Stimulated activated CD4-positive, alpha-beta T cell treated with anti-CD3 and anti-CD28 coated beads, Interleukin-4, amount 100 ng/mL, for 4 hours (primary cell): ENCODE measurements at regions not wholly inside any gene's neighbourhood (a gene's known extent, or its start where the extent isn't known, plus 50 kb on each side); places are given as distances from the start of the nearest gene placed in this dataset.

Experiments used
- DNase-seq, 2 experiments: peaks; one replicate each; pipeline ENCODE4 v3.0.0-alpha.2; 2020

DNA sequence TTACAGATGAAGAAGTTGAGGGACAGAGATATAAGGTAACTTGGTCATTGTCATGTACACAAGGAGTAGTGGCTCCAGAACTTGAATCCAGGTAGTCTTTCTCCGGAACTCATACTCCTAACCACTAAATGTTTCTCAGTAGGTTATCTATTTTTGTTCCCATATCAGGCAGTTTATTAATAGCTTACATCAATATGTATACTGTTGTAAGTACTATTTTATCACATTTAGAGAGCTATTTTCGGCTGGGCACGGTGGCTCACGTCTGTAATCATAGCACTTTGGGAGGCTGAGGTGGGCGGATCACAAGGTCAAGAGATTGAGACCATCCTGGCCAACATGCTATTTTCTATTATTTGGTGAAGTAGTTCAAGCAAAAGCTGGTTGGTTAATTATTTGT lies 415.6 kb upstream of the FBXO33 start:
- no peak for DNase-seq

DNA sequence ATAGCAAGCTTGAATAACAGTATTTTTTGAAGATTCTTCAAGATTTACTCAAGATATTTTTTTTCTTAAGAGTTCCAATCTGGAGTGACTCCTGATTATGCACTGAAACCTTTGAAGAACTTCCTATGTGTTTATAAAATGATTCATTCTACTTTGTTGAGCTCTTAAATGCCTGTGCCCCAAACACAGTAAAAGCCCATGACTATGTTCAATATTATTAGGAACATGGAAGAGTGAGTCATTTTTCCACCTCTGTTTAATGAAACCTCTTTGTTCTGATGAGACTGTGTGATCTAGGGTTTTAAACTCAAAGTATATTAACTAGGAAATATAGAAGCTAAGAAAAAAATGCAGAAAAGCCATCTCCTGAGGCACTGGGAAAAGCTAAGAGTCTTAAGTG lies 415.0 kb upstream of the FBXO33 start:
- no peak for DNase-seq

DNA sequence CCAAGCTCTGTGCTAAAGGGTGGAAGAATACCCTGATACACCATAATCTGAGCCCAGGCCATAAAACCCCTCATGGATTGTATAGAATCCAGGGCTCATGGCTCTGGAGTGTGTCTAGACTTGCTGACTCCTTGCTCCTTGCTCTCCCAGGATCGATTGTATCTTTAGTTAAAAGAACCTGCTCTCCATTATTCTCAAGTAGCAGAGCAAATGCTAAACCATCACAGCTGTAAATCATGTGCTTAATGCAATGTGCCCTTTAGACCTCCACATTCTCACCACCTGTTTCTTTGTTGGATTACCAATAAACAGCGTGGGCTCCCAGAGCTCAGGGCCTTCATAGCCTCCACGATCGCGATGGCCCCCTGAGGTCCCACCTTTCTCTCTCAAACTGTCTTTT lies 411.6 kb upstream of the FBXO33 start:
- no peak for DNase-seq

DNA sequence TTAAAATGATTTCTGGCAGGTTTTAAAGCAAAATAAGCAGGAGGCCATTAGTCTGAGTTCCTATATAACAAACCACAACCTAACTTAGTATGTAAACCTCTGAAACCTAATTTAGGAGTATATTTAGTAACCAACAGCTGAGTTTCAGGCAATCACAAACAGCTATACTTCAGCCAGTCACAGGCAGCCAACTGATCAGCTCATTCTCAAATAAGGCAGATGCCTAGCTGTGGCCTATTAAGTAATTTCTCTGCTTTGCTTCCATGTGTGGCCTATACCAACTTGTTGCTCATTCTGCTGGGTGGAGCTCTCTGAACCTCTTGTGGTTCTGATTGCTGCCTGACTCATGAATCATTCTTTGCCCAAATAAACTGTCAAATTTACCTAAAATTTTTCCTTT lies 408.9 kb upstream of the FBXO33 start:
- no peak for DNase-seq

DNA sequence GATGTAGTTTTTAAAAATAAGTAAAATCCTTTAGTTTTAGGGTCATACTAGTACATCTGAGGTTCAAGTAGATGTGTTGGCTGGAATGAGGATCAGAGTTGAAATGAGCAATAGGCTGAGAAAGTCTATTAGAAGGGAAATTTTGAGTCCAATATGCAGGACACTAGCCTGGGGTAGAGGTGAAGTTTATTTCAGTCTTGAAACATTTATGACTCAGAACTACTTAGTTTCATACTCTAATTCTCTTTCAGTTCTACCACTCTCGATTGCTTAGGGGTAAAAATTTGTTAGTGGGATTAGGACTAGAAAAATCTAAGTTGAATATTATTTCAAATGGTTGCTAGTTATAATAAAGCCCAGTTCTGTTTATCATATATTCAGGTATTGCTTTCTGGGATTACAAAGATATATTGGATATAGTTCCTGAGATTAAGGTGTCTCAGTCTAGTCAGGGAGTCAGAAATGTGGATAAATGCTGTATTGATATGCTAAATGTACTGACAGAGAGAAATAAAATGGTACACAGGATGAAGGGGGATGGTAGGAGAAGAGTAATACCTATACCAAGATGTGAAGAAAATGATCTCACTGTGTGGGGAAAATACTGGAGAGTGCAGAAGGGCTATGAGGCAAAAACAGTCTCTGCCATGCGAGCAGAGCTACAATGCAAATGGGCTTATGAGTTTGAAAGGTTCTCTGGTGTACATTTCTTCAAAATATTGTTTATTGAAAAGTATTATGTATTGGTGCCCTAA lies 395.8 kb upstream of the FBXO33 start:
- DNase-seq = no peak

DNA sequence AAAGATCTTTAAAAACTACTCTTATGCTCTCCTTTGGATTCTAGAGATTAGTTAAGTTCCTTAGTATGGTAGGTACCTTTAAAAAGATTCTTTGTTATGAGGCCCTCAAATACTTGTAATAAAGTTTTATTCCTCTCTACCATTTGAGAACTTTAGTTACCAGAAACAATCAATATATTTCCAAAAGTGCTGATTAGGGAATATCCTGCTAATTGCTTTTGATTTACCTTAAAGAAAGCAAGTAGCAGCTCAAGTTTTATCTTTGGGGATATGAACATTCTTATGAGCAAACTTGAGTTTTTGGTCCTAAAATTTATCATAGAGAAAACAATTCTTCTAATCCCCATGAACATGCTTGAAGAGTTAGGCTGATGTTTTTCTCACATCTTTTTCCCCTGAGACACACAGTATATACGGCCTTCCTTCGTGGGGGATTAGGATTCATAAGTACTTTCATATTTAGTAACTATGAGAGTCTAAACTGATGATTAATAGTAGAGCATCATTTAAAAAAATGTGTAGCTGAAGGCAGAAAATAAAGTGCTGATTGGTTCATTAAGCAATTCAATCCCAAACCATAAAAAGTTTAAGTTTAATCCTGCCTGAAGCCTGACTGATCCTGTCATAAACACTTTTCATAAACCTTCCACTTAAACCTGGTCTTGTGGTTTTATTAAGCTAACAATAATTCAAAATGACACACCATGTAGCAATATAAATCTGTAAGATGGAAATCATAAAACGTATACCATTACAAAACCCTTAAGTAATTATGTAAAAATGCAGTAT lies 380.5 kb upstream of the FBXO33 start:
- DNase-seq = no peak

DNA sequence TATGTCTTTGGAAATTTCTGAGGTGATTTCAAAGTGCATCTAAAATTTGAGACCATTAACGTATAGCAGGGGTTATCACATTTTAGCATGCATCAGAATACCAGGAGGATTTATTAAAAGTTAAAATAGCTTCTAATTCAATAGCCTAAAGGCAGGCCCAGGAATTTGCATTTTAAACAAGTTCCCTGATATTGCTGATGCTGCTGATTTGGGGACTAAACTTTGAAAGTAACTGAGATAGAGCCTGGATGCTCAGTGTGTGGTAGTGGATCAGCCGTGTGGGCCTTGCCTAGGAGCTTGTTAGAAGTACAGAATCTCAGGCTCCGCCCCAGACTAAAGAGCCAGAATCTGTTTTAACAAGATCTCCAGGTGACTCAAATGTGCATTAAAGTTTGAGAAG lies 375.0 kb upstream of the FBXO33 start:
- DNase-seq = no peak

DNA sequence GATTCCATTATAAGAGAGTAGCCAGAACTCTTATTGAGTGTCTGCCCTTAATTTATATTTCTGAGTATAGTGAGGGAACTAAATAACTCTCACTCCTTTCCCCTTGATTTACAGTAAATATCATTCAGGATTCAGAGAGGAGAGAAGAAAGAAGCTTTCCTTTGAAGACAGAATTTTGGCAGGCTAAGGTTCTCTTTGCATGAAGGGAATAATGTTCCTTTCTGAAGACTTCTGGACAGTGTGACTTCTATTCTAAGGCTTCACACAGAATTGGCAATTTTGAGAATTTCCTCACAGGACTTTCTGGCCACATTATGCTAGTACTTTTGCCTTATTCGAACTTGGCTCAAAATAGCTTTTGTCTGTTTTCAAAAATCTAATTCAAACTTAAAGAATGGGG lies 352.2 kb upstream of the FBXO33 start:
- DNase-seq = no peak

DNA sequence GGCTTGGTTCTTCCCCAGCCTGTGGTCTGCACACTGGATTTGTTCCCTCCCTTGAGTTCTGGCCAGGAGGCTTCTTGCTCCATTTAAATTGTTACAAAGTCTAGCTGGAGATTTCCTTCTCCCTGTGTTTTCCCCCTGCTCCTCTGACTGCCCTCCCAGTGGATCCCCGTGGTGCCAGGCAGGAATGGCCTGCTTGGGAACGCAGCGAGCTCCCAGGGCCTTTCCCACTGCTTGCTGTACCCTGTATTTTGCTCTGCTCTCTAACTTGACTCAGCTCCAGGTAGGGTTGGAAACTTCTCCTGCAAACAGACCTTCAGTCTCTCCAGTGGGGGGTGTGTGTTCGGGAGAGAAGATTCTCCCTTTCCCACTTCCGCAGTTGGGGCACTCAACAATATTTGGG lies 349.2 kb upstream of the FBXO33 start:
- no peak for DNase-seq

DNA sequence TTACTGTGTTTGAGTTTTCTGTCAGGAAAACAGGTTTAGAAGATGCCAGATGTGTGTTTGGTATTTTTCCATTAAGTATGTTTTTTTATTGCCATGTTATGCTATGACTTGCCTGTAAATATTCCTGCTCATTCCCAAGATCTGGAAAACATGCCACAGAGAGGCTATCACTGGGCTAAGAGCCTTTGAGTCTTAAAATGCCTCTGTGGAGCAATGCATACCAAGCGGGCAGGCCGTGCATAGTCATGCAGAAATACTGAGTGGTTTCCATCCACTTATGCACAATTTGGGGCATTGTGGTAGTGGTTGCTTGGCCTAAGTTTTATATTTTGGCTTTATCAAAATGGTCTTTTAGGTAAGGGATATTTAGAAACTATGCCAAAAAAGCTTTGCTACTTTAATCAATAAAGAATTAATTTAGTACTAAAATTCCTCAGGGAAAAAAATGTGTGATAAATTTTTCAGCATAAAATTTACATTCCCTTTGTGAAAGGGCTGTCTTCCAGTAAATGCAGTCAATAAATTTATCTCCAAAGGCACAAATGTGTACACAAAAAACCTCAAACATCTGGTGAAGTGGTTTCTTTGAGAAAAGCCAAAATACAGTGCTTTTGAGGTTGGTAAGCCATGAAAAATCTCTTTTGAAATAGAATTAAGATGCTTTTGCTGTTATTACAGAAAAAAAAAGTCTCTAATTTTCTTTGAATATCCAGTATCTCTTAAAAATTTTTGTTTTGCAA lies 341.3 kb upstream of the FBXO33 start:
- DNase-seq = no peak

DNA sequence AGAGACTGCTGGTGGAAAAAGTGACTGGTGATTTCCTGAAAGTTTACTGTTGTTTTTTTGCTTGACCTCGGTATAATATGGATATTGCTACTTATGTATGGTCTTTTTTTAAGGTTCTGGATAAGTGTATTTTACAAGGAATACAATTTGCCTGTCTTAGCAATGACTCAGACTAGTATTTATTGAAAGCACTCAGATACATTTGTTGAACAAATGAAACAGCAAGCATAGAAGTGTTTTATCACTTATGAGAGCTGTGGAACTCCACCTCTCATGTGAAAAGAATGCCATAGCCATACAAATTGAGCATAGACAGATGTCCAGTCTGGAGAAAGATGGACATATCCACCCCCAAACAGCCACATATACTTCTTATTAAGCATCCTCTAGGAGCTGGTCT lies 340.4 kb upstream of the FBXO33 start:
- DNase-seq = no peak

DNA sequence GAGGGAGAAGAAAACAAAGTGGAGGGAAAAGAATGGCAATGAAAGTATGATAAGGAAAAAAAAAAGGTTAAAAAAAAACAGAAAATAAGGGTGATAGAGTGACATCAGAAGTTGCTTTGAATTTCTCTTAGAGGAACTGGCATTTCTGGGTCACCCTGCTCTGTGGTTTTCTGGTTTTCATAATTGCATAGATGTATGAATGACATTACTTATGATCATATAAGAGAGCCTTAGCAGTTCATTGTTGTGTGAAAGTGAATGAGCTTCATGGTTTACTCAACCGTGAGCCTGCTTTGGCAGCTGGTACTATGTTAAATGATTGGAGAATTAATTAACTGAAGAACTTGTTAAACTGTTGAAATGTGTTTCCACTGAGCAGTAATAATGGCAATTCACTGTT lies 336.4 kb upstream of the FBXO33 start:
- no peak for DNase-seq

DNA sequence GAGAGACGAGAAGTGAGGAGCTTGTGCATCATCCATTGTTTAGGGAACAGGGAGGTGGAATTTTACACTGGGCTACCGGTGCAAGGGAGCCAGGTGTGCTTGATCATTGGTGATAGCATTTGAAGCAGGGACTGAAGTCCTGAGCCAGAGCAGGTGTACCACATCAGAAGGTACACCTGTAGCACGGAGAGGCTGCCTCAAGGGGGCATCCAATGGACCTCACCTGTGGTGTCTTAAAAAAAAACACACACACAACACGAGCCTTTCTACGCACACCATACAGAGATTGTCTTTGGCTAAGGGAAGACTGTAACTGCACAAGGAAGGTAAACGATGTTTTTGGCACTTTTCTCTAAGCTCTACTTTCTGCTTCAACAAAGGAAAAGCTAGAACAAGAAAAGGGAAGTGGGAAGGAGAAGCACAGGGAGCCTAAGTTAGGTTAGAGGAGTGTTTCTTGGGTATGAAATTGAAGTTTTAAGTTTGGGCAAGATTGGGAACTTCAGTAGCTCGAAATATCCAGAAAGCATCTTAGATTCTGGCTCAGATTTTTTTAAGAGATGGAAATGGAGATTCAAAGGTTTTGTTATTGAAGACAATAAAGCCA lies 334.3 kb upstream of the FBXO33 start:
- no peak for DNase-seq

DNA sequence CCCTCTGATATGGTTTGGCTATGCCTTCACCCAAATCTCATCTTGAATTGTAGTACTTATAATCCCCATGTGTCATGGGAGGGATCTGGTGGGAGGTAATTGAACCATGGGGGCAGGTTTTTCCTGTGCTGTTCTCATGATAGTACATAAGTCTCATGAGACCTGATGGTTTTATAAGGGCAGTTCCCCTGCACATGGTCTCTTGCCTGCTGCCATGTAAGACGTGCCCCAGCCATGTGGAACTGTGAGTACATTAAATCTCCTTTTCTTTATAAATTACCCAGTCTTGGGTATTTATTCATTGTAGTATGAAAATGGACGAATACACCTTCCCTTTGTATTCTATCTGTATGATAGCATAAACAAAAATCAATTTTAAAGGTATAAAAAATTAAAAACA lies 333.4 kb upstream of the FBXO33 start:
- DNase-seq = no peak

DNA sequence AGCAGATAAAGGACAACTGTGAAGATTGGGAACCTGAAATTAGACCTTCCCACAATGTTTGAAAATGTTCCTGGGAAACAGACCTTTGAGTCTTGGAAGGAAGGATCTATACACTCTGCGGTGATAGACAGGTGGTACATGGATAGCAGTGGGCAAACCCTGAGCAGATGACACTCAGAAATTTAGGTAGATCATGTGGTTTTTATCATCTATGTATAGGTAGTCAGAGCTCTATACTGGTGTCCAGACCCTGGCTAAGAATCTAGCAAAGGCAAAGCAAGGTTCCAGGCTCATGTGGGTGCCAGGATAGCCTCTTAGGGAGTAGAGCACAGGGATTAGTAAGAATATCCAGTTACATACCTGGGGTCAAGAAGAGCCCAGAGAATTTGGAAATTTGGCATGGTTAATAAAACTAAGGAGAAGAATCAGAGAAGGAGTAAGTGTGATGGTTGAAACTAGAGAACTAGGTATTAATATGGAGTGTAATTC lies 331.2 kb upstream of the FBXO33 start:
- no peak for DNase-seq

DNA sequence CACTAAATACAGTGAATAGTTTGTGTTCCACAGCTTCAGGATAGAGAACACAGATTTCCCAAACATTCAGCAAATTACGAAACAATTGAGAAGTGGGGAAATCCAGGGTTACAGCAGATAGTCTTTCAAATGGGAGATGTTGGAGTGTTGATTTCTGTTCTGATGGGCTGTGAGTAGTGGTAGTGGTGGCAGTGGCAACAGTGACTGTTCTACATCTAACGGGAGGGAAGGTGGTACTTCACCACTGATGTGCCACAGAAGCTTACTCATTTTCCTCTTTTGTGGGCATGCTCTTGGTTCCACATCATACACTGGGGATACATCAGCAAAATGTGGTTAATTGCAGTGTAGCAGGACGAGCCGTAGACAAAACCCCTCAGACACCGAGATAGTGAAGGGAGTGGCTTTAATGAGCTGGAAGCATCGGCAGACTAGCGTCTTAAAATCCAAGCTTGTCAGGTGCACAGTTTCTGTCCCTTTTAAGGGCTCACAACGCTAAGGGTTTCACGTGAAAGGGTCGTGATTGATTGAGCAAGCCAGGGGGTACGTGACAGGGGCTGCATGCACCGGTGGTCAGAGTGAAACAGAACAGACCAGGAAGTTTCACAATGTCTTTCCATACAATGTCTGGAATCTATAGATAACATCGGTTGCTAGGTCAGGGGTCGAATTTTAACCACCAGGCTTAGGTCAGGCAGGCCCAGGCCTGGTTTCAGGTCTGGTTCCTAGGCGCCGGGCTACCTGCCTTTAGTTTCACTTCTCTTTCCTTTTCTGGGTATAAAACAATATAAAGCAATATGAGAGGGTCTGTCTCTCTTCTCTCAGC lies 330.6 kb upstream of the FBXO33 start:
- peak in 1 of 2 experiments; percentile 2 for DNase-seq

DNA sequence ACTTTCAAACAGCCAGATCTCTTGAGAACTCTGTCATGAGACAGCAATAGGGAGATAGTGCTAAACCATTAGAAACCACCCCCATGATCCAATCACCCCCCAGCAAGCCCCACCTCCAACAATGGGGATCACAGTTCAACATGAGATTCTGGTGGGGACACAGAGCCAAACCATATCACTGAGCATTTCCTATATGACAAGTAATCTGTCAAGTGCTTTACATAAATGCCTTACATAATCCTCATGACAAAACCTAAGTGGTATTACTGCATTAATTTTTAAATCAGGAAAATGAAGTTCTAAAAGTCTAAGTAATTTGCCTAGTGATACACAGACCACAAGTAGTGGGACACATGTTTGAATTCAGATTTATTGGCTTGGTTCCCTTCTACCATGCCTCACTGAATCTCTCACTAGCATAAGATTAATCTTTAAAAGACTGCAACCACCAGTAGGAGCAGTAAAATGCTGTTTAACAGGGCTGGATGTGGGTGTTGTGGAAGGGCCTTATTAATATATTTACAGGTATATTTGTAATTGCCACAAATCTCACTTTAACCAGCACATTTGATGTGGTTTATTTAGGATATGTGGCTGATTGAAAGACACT lies 323.1 kb upstream of the FBXO33 start:
- no peak for DNase-seq

DNA sequence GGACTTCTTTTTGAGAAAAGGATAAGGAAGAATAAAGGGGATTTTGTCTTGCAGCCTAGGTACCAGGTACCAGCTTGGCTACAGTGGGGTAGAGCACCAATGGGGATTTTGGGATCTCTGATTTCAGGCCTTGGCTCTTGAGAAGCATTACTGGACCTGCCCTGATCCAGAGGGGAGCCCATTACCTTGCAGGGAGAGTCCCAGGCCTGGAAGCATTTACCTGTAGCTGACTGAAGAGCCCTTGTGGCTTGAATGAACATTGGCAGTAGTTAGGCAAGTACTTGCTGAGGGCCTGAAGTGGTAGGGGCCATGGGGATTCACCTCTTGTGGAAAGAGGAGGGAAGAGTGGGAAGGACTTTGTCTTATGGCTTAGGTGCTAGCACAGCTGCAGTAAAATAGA lies 308.2 kb upstream of the FBXO33 start:
- DNase-seq = no peak

DNA sequence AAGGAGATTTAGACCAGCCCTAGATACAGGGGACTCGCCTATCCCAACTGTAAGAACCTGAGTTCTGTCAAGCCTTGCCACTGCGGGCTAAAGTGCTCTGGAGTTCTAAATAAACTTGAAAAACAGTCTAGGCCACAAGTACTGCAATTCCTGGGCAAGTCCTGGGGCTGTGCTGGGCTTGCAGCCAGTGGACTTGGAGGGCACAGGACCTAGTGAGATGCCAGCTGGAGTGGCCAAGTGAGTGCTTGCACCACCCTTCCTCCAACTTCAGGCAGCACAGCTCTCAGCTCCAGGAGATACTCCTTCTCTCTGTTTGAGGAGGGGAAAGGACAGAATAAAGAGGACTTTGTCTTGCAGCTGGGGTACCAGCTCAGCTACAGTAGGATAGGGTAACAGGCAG lies 307.6 kb upstream of the FBXO33 start:
- no peak for DNase-seq

DNA sequence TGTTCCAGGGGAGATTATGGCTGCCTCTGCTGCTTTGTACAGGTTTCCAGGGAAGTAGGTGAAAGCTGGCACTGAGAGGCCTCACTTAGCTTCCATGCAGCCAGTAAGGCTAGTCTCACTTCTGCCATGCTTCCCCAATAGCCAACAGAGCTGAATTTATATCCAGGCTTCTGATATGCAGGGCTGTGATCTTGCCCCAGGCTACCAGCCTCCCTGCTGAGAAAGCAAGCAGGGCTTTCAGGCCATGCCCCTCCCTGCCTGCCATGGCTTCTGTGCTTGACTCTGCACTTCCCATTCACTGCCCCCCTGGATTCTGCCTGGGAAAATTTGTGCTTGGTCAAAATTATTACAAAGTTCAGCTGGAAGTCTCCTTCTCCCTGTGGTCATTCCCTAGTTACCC lies 302.1 kb upstream of the FBXO33 start:
- DNase-seq = no peak

DNA sequence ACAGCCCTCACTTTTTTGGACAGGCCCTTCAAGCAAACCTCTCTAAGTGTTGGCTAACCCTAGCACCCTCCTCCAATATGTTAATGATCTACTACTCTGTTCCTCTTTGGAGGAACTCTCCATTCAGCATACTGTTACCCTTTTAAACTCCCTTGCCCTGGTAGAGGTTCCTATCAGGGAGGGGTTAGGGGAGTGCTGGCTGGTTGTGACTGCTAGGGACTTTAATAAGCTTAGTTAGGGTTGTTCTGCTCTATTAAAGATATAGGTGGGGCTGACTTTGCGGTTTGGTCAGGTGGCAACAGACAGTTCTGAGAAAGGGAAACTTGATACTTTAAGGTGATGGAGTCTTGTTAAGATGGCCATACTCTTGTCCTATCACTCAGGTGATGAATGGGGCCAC lies 301.5 kb upstream of the FBXO33 start:
- DNase-seq = no peak

DNA sequence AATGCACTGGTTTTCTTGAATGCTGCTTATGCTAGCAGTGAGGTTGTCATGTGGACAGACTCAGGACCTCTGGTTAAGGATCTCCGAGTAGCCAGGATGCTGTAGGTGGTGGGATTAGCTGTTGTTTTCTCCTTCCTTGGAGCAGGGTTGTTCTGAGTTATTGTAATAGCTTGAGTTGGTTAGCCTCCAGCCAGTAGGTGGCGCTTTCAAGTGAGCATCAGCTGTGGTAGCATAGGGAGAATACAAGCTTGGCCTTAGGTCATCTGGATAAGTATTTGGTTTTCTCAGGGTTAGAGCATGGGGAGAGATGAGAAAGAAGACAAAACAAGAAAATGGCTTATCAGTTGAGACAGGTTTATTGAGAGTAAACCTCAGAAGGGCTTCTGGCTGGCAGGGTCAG lies 299.7 kb upstream of the FBXO33 start:
- no peak for DNase-seq
